PC-9 (cell line): ENCODE measurements at regions not wholly inside any gene's neighbourhood (a gene's known extent, or its start where the extent isn't known, plus 50 kb on each side); places are given as distances from the start of the nearest gene placed in this dataset.

ENCODE experiments used
- BruUV-seq: library from RNA; stranded (reverse); fragments of 400-500 nt; replicated peaks from 2 replicates; lab custom pipeline; 2021; lab: Mats Ljungman, UMichigan
- CTCF ChIA-PET: fragments of 300-600 bp; sonication (Branson Sonifier 250); formaldehyde crosslinking; loops from one replicate; lab custom pipeline; 2022; ENCODE audit warnings: antibody characterized with exemption; lab: Charles Lee
- POLR2A ChIA-PET: fragments of 300-600 bp; sonication (Branson Sonifier 250); formaldehyde crosslinking; loops from one replicate; lab custom pipeline; 2022; ENCODE audit warnings: antibody characterized with exemption; ENCODE audit not compliant: unreplicated experiment; lab: Charles Lee
- DNase-seq, 2 experiments: peaks; one replicate each; pipeline versions ENCODE4 v3.0.0 to v3.0.0-alpha.2; 2015 to 2022; ENCODE audit warnings: mixed read lengths in 1 of 2
- H2AFZ ChIP-seq: fragments of 200-600 bp; sonication (generic); 2 replicates; pipeline ENCODE4 v1.8.1; 2017; ENCODE audit warnings: antibody characterized with exemption
- H3F3A ChIP-seq: fragments of 200-600 bp; sonication (generic); 2 replicates; pipeline ENCODE4 v1.8.1; 2017; ENCODE audit warnings: antibody characterized with exemption, mild to moderate bottlenecking, low read depth; ENCODE audit not compliant: insufficient read depth
- H3K27ac ChIP-seq: fragments of 200-600 bp; sonication (generic); 2 replicates; pipeline ENCODE4 v1.6.1; 2016; ENCODE audit warnings: mixed run types
- H3K27me3 ChIP-seq: fragments of 200-600 bp; sonication (generic); 2 replicates; pipeline ENCODE4 v1.6.1; 2016; ENCODE audit warnings: low read depth, mixed run types; ENCODE audit not compliant: insufficient read depth
- H3K36me3 ChIP-seq: fragments of 200-600 bp; sonication (generic); 2 replicates; pipeline ENCODE4 v1.6.1; 2016; ENCODE audit warnings: low read depth, mixed run types
- H3K4me1 ChIP-seq: fragments of 200-600 bp; sonication (generic); replicated peaks from 2 replicates; pipeline ENCODE4 v1.6.1; 2016; ENCODE audit warnings: mixed run types; ENCODE audit not compliant: insufficient read depth
- H3K4me2 ChIP-seq: fragments of 200-600 bp; sonication (generic); 2 replicates; pipeline ENCODE4 v1.6.1; 2017; ENCODE audit warnings: mixed run types
- H3K4me3 ChIP-seq: fragments of 200-600 bp; sonication (generic); 2 replicates; pipeline ENCODE4 v1.6.1; 2016; ENCODE audit warnings: mixed run types
- H3K79me2 ChIP-seq: fragments of 200-600 bp; sonication (generic); 2 replicates; pipeline ENCODE4 v1.6.1; 2017; ENCODE audit warnings: low read depth, mixed run types
- H3K9me2 ChIP-seq: fragments of 200-600 bp; sonication (generic); 2 replicates; pipeline ENCODE4 v1.8.1; 2017; ENCODE audit warnings: mild to moderate bottlenecking; ENCODE audit not compliant: insufficient read depth
- H3K9me3 ChIP-seq: fragments of 200-600 bp; sonication (generic); 2 replicates; pipeline ENCODE4 v1.8.1; 2016; ENCODE audit warnings: low read depth; ENCODE audit not compliant: insufficient read depth
- H4K20me1 ChIP-seq: fragments of 200-600 bp; sonication (generic); 2 replicates; pipeline ENCODE4 v1.8.1; 2017; ENCODE audit not compliant: insufficient read depth
- CTCF ChIP-seq: fragments of 200-600 bp; sonication (generic); conservative IDR thresholded peaks from 2 replicates; pipeline ENCODE4 v1.6.1; 2017; ENCODE audit warnings: mixed run types, antibody characterized with exemption, mild to moderate bottlenecking, moderate library complexity
- EZH2 ChIP-seq: fragments of 200-600 bp; sonication (generic); IDR thresholded peaks from 2 replicates; pipeline ENCODE4 v1.8.0; 2017; ENCODE audit warnings: antibody characterized with exemption, low read depth
- intact Hi-C: fragments of 100-400 bp; cut with micrococcal nuclease; formaldehyde crosslinking; loops from one replicate; pipeline ENCODE4 v1.10.0; 2022; ENCODE audit not compliant: unreplicated experiment

GRCh38 chr6:148068437-148069061, 274.1 kb upstream of the SASH1 start:
- Histone ChIP-seq H3K36me3 (no peaks in the 10 kb centered on the region), H3K4me2 (no peak overlapping the region), H2AFZ (no peak overlapping the region), H3K4me3 (no peak overlapping the region), H3K9me3 (0 out of 2 replicates have a peak, but pooled peaks cover 6% of the 10 kb centered on the region), H3K79me2 (no peaks in the 10 kb centered on the region), H3K4me1 (no peaks in the 10 kb centered on the region), H3K27ac (no peak overlapping the region), H3K9me2 (no peaks in the 10 kb centered on the region), H3K27me3 (no peaks in the 10 kb centered on the region), H3F3A (no peaks in the 10 kb centered on the region), H4K20me1 (no peaks in the 10 kb centered on the region)
- no peak for DNase-seq
- no TSS peak for BruUV-seq
- ChIA-PET POLR2A (no interaction called here), CTCF (no interaction called here)
- intact Hi-C loops, result no loop called here
- TF ChIP-seq CTCF, result no peak
- no peak for TF ChIP-seq EZH2

GRCh38 chr6:148069256-148069655, 273.4 kb upstream of the SASH1 start:
- no peaks in the 10 kb centered on the region for H3K36me3 ChIP-seq
- intact Hi-C loops, result no loop called here
- no peak for TF ChIP-seq EZH2
- TF ChIP-seq CTCF, result no peak
- no peak overlapping the region for H3K27ac ChIP-seq
- CTCF ChIA-PET, result no interaction called here
- no peak overlapping the region for H2AFZ ChIP-seq
- BruUV-seq, result no TSS peak
- H3K4me2 ChIP-seq, result no peak overlapping the region
- no peak for DNase-seq
- no peaks in the 10 kb centered on the region for H3K9me2 ChIP-seq
- POLR2A ChIA-PET, result no interaction called here
- no peaks in the 10 kb centered on the region for H3K27me3 ChIP-seq
- H4K20me1 ChIP-seq, result no peaks in the 10 kb centered on the region
- no peak overlapping the region for H3K4me3 ChIP-seq
- no peaks in the 10 kb centered on the region for H3K79me2 ChIP-seq
- H3F3A ChIP-seq, result no peaks in the 10 kb centered on the region
- H3K4me1 ChIP-seq, result no peaks in the 10 kb centered on the region
- H3K9me3 ChIP-seq, result 0 out of 2 replicates have a peak, but pooled peaks cover 6% of the 10 kb centered on the region

- no peak overlapping the region for H3K27ac ChIP-seq
- TF ChIP-seq EZH2 (no peak), CTCF (no peak)
- no peaks in the 10 kb centered on the region for H3K4me1 ChIP-seq
- CTCF ChIA-PET, result no interaction called here
- no peaks in the 10 kb centered on the region for H3K79me2 ChIP-seq
- no peaks in the 10 kb centered on the region for H4K20me1 ChIP-seq
- H3K4me2 ChIP-seq, result no peak overlapping the region
- H3K27me3 ChIP-seq, result no peaks in the 10 kb centered on the region
- H3F3A ChIP-seq, result no peaks in the 10 kb centered on the region
- no peaks in the 10 kb centered on the region for H3K36me3 ChIP-seq
- DNase-seq, result no peak
- 0 out of 2 replicates have a peak, but pooled peaks cover 6% of the 10 kb centered on the region for H3K9me3 ChIP-seq
- no peak overlapping the region for H3K4me3 ChIP-seq
- H3K9me2 ChIP-seq, result no peaks in the 10 kb centered on the region
- POLR2A ChIA-PET, result no interaction called here
- intact Hi-C loops, result no loop called here
- H2AFZ ChIP-seq, result no peak overlapping the region
- BruUV-seq, result no TSS peak
Measured at GRCh38 chr6:148074291-148074690, 268.3 kb upstream of the SASH1 start.
